Erythroblast (primary cell): ENCODE measurements at regions not wholly inside any gene's neighbourhood (a gene's known extent, or its start where the extent isn't known, plus 50 kb on each side); places are given as distances from the start of the nearest gene placed in this dataset.

Experiments used
- GATA1 ChIP-seq: IDR thresholded peaks from 2 replicates; pipeline ENCODE4 v1.6.1; 2011; ENCODE audit warnings: low read depth, mild to moderate bottlenecking, control low read depth, low read length, moderate library complexity
- POLR2A ChIP-seq: IDR thresholded peaks from 2 replicates; pipeline ENCODE4 v1.6.1; 2011; ENCODE audit warnings: mild to moderate bottlenecking, low read length

- TF ChIP-seq POLR2A (no peak), GATA1 (no peak)
These were observed 142.4 kb downstream of the URI1 start for GRCh38 chr19:30084390-30084819.
